Suprapubic skin (tissue), 4 donors: ENCODE measurements at regions not wholly inside any gene's neighbourhood (a gene's known extent, or its start where the extent isn't known, plus 50 kb on each side); places are given as distances from the start of the nearest gene placed in this dataset.
"Not testable (repeated sequence)": the region's sequence is repeated elsewhere in the genome, so short reads cannot be mapped to it uniquely, and the experiment has no call there.

Experiments
- EP300 ChIP-seq: sonication (generic); formaldehyde crosslinking; IDR thresholded peaks from one replicate; pipeline ENCODE4 v1.6.1; 2017; ENCODE audit warnings: antibody characterized with exemption
- POLR2A ChIP-seq, 2 donors: fragments of 450-650 bp; IDR thresholded peaks; one replicate each; pipeline ENCODE4 v1.6.1; 2017; ENCODE audit warnings: antibody characterized with exemption in 2 of 2, mild to moderate bottlenecking in 2 of 2, moderate library complexity in 2 of 2
- POLR2AphosphoS5 ChIP-seq, 3 donors: sonication (generic); formaldehyde crosslinking; IDR thresholded peaks; one replicate each; pipeline ENCODE4 v1.6.1; 2017; ENCODE audit warnings: antibody characterized with exemption in 3 of 3
- TF ChIP-seq, protein P1 (sequence below), 2 donors: fragments of 200-600 bp in 1 of 2; fragments of 450-650 bp in 1 of 2; sonication (generic) in 1 of 2; IDR thresholded peaks; one replicate each; pipeline ENCODE4 v1.5.1; 2016 to 2019; ENCODE audit warnings: antibody characterized with exemption in 2 of 2, mild to moderate bottlenecking in 1 of 2, moderate library complexity in 1 of 2

DNA sequence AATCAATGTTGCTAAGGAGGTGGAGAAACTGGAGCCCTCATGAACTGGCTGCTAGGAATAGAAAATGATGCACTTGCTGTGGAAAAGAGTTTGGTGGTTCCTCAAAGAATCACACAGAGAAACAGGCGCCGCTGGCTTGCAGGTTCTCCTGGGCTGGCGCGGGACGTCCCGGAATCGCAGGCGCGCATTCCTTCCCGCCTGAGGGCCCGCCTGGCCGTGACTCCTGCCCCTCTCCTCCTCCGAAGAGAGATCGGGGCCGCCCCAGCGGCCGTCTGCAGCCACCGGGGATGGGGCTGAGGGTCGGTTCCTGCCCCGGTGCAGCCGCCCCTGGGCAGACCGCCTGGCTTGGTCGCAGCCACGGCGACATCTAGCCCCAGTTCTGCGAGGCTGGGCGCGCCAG is 284.4 kb downstream of the CWH43 start:
- TF ChIP-seq, protein P1, sequence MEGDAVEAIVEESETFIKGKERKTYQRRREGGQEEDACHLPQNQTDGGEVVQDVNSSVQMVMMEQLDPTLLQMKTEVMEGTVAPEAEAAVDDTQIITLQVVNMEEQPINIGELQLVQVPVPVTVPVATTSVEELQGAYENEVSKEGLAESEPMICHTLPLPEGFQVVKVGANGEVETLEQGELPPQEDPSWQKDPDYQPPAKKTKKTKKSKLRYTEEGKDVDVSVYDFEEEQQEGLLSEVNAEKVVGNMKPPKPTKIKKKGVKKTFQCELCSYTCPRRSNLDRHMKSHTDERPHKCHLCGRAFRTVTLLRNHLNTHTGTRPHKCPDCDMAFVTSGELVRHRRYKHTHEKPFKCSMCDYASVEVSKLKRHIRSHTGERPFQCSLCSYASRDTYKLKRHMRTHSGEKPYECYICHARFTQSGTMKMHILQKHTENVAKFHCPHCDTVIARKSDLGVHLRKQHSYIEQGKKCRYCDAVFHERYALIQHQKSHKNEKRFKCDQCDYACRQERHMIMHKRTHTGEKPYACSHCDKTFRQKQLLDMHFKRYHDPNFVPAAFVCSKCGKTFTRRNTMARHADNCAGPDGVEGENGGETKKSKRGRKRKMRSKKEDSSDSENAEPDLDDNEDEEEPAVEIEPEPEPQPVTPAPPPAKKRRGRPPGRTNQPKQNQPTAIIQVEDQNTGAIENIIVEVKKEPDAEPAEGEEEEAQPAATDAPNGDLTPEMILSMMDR (IDR thresholded peaks at IDR 0.05), result not testable (repeated sequence)
- TF ChIP-seq EP300; POLR2AphosphoS5 (IDR thresholded peaks at IDR 0.05); POLR2A (IDR thresholded peaks at IDR 0.05): not testable (repeated sequence)
